Activated naive CD4-positive, alpha-beta T cell treated with anti-CD3 and anti-CD28 coated beads, Interleukin-2, amount 50 U/mL, for 24 hours (primary cell): ENCODE measurements at regions not wholly inside any gene's neighbourhood (a gene's known extent, or its start where the extent isn't known, plus 50 kb on each side); places are given as distances from the start of the nearest gene placed in this dataset.
"Not testable (repeated sequence)": the region's sequence is repeated elsewhere in the genome, so short reads cannot be mapped to it uniquely, and the experiment has no call there.

ENCODE experiments used
- H3K27ac Mint-ChIP-seq: one replicate; pipeline ENCODE4 v1.8.0; 2021; ENCODE audit warnings: mild to moderate bottlenecking, mixed read lengths
- H3K27me3 Mint-ChIP-seq: one replicate; pipeline ENCODE4 v1.8.0; 2021; ENCODE audit warnings: mixed read lengths
- H3K36me3 Mint-ChIP-seq: one replicate; pipeline ENCODE4 v1.8.0; 2021; ENCODE audit warnings: mixed read lengths
- H3K4me1 Mint-ChIP-seq: one replicate; pipeline ENCODE4 v1.8.0; 2021; ENCODE audit warnings: mixed read lengths
- H3K4me3 Mint-ChIP-seq: one replicate; pipeline ENCODE4 v1.8.0; 2021; ENCODE audit warnings: mild to moderate bottlenecking, mixed read lengths
- H3K9me3 Mint-ChIP-seq: one replicate; pipeline ENCODE4 v1.8.0; 2021; ENCODE audit warnings: mixed read lengths

GRCh38 chr15:59918994-59919951 is 84.8 kb upstream of the FOXB1 start:
- H3K27ac Mint-ChIP-seq: peak overlapping the region; percentile 96
- peak overlapping the region; percentile 12 for H3K4me3 Mint-ChIP-seq
- no peaks in the 10 kb centered on the region for H3K9me3 Mint-ChIP-seq
- H3K36me3 Mint-ChIP-seq: no peaks in the 10 kb centered on the region
- H3K4me1 Mint-ChIP-seq: peaks cover 24% of the 10 kb centered on the region
- no peaks in the 10 kb centered on the region for H3K27me3 Mint-ChIP-seq

- H3K27ac Mint-ChIP-seq: peak overlapping the region; percentile 59
- H3K4me3 Mint-ChIP-seq: no peak overlapping the region
- no peaks in the 10 kb centered on the region for H3K36me3 Mint-ChIP-seq
- peaks cover 24% of the 10 kb centered on the region for H3K4me1 Mint-ChIP-seq
- no peaks in the 10 kb centered on the region for H3K27me3 Mint-ChIP-seq
- no peaks in the 10 kb centered on the region for H3K9me3 Mint-ChIP-seq
Observed at GRCh38 chr15:59917504-59918157, 86.5 kb upstream of the FOXB1 start.

GRCh38 chr15:59906046-59906445 is 98.1 kb upstream of the FOXB1 start:
- no peaks in the 10 kb centered on the region for H3K9me3 Mint-ChIP-seq
- peaks cover 13% of the 10 kb centered on the region for H3K27me3 Mint-ChIP-seq
- no peaks in the 10 kb centered on the region for H3K4me1 Mint-ChIP-seq
- H3K36me3 Mint-ChIP-seq: no peaks in the 10 kb centered on the region
- no peak overlapping the region for H3K4me3 Mint-ChIP-seq
- H3K27ac Mint-ChIP-seq: no peak overlapping the region

- no peak overlapping the region for H3K27ac Mint-ChIP-seq
- no peaks in the 10 kb centered on the region for H3K36me3 Mint-ChIP-seq
- no peaks in the 10 kb centered on the region for H3K4me1 Mint-ChIP-seq
- H3K4me3 Mint-ChIP-seq: no peak overlapping the region
- no peaks in the 10 kb centered on the region for H3K9me3 Mint-ChIP-seq
- peaks cover 14% of the 10 kb centered on the region for H3K27me3 Mint-ChIP-seq
Observed at GRCh38 chr15:59905176-59905575, 98.9 kb upstream of the FOXB1 start.

- no peaks in the 10 kb centered on the region for H3K4me1 Mint-ChIP-seq
- H3K27me3 Mint-ChIP-seq: peaks cover 13% of the 10 kb centered on the region
- H3K9me3 Mint-ChIP-seq: no peaks in the 10 kb centered on the region
- no peak overlapping the region for H3K27ac Mint-ChIP-seq
- no peak overlapping the region for H3K4me3 Mint-ChIP-seq
- no peaks in the 10 kb centered on the region for H3K36me3 Mint-ChIP-seq
Observed at GRCh38 chr15:59904450-59905135, 99.5 kb upstream of the FOXB1 start.

- no peaks in the 10 kb centered on the region for H3K9me3 Mint-ChIP-seq
- H3K36me3 Mint-ChIP-seq: no peaks in the 10 kb centered on the region
- no peak overlapping the region for H3K4me3 Mint-ChIP-seq
- peaks cover 5% of the 10 kb centered on the region for H3K27me3 Mint-ChIP-seq
- no peaks in the 10 kb centered on the region for H3K4me1 Mint-ChIP-seq
- H3K27ac Mint-ChIP-seq: no peak overlapping the region
Observed at GRCh38 chr15:59896663-59897074, 107.4 kb upstream of the FOXB1 start.

- no peak overlapping the region for H3K27ac Mint-ChIP-seq
- H3K36me3 Mint-ChIP-seq: no peaks in the 10 kb centered on the region
- H3K27me3 Mint-ChIP-seq: peaks cover 2% of the 10 kb centered on the region
- H3K9me3 Mint-ChIP-seq: no peaks in the 10 kb centered on the region
- no peak overlapping the region for H3K4me3 Mint-ChIP-seq
- H3K4me1 Mint-ChIP-seq: no peaks in the 10 kb centered on the region
Observed at GRCh38 chr15:59894835-59895234, 109.3 kb upstream of the FOXB1 start.

- H3K27ac Mint-ChIP-seq: no peak overlapping the region
- H3K27me3 Mint-ChIP-seq: peaks cover 2% of the 10 kb centered on the region
- no peaks in the 10 kb centered on the region for H3K36me3 Mint-ChIP-seq
- H3K9me3 Mint-ChIP-seq: no peaks in the 10 kb centered on the region
- no peaks in the 10 kb centered on the region for H3K4me1 Mint-ChIP-seq
- no peak overlapping the region for H3K4me3 Mint-ChIP-seq
Observed at GRCh38 chr15:59892985-59893384, 111.1 kb upstream of the FOXB1 start.

GRCh38 chr15:59887870-59888269 is 116.2 kb upstream of the FOXB1 start:
- not testable (repeated sequence) for H3K36me3 Mint-ChIP-seq, H3K4me3 Mint-ChIP-seq, H3K27me3 Mint-ChIP-seq, H3K27ac Mint-ChIP-seq, H3K4me1 Mint-ChIP-seq, H3K9me3 Mint-ChIP-seq

- H3K9me3 Mint-ChIP-seq: no peaks in the 10 kb centered on the region
- H3K27ac Mint-ChIP-seq: no peak overlapping the region
- H3K36me3 Mint-ChIP-seq: no peaks in the 10 kb centered on the region
- peaks cover 1% of the 10 kb centered on the region for H3K27me3 Mint-ChIP-seq
- H3K4me3 Mint-ChIP-seq: no peak overlapping the region
- peaks cover 8% of the 10 kb centered on the region for H3K4me1 Mint-ChIP-seq
Observed at GRCh38 chr15:59887211-59887610, 116.9 kb upstream of the FOXB1 start.

- Mint-ChIP-seq H3K9me3 (no peaks in the 10 kb centered on the region), H3K4me3 (no peak overlapping the region), H3K27ac (no peak overlapping the region), H3K36me3 (no peaks in the 10 kb centered on the region), H3K4me1 (peaks cover 8% of the 10 kb centered on the region), H3K27me3 (peaks cover 1% of the 10 kb centered on the region)
Observed at GRCh38 chr15:59886441-59886840, 117.7 kb upstream of the FOXB1 start.

GRCh38 chr15:59885832-59886231 is 118.3 kb upstream of the FOXB1 start:
- Mint-ChIP-seq H3K36me3 (no peaks in the 10 kb centered on the region), H3K4me1 (peaks cover 8% of the 10 kb centered on the region), H3K27me3 (peaks cover 1% of the 10 kb centered on the region), H3K9me3 (no peaks in the 10 kb centered on the region), H3K4me3 (no peak overlapping the region), H3K27ac (no peak overlapping the region)

GRCh38 chr15:59879506-59880265 is 124.4 kb upstream of the FOXB1 start:
- Mint-ChIP-seq H3K36me3 (no peaks in the 10 kb centered on the region), H3K9me3 (no peaks in the 10 kb centered on the region), H3K4me3 (no peak overlapping the region), H3K27ac (no peak overlapping the region), H3K27me3 (peaks cover 4% of the 10 kb centered on the region), H3K4me1 (no peaks in the 10 kb centered on the region)

GRCh38 chr15:59876140-59876539 is 128.0 kb upstream of the FOXB1 start:
- no peaks in the 10 kb centered on the region for H3K36me3 Mint-ChIP-seq
- no peaks in the 10 kb centered on the region for H3K9me3 Mint-ChIP-seq
- H3K27ac Mint-ChIP-seq: no peak overlapping the region
- H3K27me3 Mint-ChIP-seq: peaks cover 3% of the 10 kb centered on the region
- H3K4me1 Mint-ChIP-seq: no peaks in the 10 kb centered on the region
- no peak overlapping the region for H3K4me3 Mint-ChIP-seq

- Mint-ChIP-seq H3K4me1 (no peaks in the 10 kb centered on the region), H3K36me3 (no peaks in the 10 kb centered on the region), H3K4me3 (no peak overlapping the region)
Observed at GRCh38 chr15:59873644-59874272, 130.4 kb upstream of the FOXB1 start.

More at GRCh38 chr15:59873644-59874272, 130.4 kb upstream of the FOXB1 start:
- no peak overlapping the region for H3K27ac Mint-ChIP-seq
- no peaks in the 10 kb centered on the region for H3K9me3 Mint-ChIP-seq
- peaks cover 3% of the 10 kb centered on the region for H3K27me3 Mint-ChIP-seq
